GM13977 (cell line): ENCODE measurements at regions not wholly inside any gene's neighbourhood (a gene's known extent, or its start where the extent isn't known, plus 50 kb on each side); places are given as distances from the start of the nearest gene placed in this dataset.
"Not testable (repeated sequence)": the region's sequence is repeated elsewhere in the genome, so short reads cannot be mapped to it uniquely, and the experiment has no call there.

Experiments
- DNase-seq: peaks from one replicate; pipeline ENCODE4 v3.0.0; 2012; ENCODE audit warnings: low spot score
- in situ Hi-C: fragments of 300-500 bp; cut with MboI; formaldehyde crosslinking; loops from one replicate; pipeline ENCODE4 v1.12.0; 2022; ENCODE audit warnings: low sequenced_read_pairs, low pct_unique_long_range_greater_than_20kb, mixed read lengths, inconsistent platforms; ENCODE audit not compliant: unreplicated experiment
- TF ChIP-seq, protein P1 (sequence below): IDR thresholded peaks from 2 replicates; pipeline ENCODE4 v1.5.1; 2012; ENCODE audit warnings: mild to moderate bottlenecking, control low read depth; ENCODE audit not compliant: insufficient read depth; ENCODE audit errors: extremely low read depth, missing control alignments

DNA sequence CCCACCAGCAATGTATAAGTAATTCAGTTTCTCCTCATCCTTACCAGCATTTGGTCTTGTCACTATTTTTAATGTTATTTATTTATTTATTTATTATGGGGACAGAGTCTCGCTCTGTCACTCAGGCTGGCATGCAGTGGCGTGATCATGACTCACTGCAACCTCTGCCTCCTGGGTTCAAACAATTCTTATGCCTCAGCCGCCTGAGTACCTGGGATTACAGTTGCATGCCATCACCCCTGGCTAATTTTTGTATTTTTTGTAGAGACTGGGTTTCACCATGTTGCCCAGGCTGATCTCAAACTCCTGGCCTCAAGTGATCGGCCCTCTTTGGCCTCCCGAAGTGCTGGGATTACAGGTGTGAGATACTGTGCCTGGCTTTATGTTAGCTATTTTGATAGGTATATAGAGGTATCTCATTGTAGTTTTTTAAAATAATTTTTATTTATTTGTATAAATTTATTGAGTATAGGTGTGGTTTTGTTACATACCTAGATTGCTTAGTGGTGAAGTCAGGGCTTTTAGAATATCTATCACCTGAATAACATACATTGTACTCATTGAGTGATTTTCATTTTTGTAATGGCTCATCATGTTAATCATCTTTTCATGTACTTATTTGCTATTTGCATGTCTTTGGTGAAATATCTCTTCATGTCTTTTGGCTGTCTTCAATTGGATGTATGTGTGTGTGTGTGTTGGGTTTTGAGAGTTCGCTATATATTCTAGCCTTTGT lies 53.3 kb downstream of the TANC2 start:
- TF ChIP-seq, protein P1, sequence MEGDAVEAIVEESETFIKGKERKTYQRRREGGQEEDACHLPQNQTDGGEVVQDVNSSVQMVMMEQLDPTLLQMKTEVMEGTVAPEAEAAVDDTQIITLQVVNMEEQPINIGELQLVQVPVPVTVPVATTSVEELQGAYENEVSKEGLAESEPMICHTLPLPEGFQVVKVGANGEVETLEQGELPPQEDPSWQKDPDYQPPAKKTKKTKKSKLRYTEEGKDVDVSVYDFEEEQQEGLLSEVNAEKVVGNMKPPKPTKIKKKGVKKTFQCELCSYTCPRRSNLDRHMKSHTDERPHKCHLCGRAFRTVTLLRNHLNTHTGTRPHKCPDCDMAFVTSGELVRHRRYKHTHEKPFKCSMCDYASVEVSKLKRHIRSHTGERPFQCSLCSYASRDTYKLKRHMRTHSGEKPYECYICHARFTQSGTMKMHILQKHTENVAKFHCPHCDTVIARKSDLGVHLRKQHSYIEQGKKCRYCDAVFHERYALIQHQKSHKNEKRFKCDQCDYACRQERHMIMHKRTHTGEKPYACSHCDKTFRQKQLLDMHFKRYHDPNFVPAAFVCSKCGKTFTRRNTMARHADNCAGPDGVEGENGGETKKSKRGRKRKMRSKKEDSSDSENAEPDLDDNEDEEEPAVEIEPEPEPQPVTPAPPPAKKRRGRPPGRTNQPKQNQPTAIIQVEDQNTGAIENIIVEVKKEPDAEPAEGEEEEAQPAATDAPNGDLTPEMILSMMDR = no peak
- DNase-seq = no peak
- in situ Hi-C loops = no loop called here

DNA sequence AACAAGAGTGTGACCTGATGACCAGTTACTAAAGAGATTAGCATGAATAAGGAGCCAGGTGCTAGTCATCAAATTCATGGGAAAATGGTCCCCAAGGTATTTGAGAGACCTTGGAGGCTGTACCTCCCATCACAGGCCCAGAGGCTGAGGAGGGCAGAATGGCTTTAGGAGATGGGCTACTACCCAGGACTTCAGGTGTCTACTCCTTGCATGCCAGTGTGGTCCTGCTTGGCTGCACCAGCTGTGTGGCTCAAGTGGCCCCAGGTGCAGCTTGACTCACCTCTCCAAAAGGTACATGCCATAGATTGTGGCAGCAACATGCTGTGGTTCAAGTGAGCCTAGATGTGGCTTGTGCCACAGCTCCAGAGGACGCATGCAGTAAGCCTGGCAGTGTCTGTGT lies 56.5 kb downstream of the TANC2 start:
- in situ Hi-C loops = no loop called here
- DNase-seq = no peak
- TF ChIP-seq, protein P1 = no peak

DNA sequence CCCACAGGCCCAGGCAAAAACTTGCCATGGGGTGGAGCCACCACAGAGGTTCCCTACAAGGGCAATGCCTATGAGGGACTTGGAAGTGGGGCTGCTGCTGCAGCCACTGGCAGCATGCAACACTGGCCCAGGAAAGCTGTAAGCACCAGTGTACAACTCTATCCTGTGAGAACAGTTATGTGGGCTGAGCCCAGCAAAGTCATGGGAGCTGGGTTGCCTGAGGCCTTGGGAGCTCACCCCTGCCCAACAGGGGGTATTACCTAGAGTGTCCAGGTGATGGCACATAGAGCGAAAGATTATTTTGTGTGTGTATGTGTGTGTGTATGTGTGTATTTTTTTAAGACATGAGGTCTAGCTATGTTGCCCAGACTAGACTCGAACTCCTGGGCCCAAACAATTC lies 57.0 kb downstream of the TANC2 start:
- in situ Hi-C loops = no loop called here
- no peak for DNase-seq
- TF ChIP-seq, protein P1 = no peak

DNA sequence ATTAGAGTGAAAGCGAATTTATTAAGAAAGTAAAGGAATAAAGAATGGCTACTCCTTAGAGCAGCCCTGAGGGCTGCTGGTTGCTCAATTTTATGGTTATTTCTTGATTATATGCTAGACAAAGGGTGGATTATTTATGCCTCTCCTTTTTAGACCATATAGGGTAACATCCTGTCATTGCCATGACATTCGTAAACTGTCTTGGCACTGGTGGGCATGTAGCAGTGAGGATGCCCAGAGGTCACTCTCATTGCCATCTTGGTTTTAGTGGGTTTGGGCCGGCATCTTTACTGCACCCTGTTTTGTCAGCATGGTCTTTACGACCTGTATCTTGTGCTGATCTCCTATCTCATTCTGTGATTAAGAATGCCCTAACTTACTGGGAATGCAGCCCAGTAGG lies 58.2 kb downstream of the TANC2 start:
- no peak for DNase-seq
- in situ Hi-C loops = no loop called here
- TF ChIP-seq, protein P1 = no peak

DNA sequence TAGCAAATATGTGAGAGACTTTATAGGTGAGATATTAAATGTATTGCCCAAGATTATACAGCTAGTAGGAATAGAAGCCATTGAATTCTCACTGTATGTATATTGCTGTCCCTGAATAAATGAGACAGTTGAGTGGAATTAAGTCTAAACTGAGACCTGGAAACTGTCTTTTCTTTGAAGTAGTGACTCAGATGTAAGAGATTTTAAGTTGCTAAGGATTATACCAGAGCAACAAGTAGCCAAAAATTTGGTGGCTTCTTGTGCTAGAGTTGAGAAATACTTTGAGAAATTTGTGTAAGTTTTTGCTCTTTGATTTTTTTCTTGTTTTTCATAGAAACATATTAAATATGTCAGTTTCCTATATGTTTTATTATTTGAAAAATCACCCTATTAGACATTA lies 58.7 kb downstream of the TANC2 start:
- TF ChIP-seq, protein P1 = no peak
- DNase-seq = no peak
- in situ Hi-C loops = no loop called here

DNA sequence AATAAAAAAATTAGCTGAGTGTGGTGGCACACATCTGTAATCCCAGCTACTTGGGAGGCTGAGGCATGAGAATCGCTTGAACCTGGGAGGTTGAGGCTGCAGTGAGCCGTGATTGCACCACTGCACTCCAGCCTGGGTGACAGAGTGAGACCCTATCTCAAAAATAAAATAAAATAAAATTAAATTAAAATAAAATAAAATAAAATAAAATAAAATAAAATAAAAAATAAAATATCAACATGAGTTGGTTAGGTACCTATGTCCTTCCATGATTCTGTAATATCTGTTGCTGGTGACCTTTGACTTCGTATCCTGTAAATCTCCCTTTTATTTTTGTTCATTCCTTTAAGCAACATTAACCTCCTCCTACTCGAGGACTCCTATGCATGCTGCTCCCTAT lies 59.6 kb downstream of the TANC2 start:
- in situ Hi-C loops, DNase-seq: not testable (repeated sequence)

DNA sequence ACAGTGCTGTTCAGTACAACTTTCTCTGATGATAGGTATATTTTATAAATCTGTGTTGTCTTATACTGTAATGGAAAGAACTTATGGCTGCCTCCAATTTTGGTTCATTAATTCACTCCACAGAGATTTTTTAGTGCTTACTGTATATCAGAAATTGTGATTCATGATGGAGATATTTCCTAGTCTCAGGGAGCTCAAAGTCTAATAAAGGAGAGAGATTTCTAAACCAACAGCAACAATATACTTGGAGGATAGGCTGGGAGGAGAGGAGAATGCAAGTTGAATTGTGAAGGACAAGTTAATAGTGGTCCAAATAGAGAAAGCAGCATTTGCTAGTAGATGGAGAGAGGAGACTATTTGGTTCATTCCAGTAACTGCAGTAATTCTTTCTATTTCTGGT lies 63.5 kb downstream of the TANC2 start:
- in situ Hi-C loops = no loop called here
- TF ChIP-seq, protein P1 = no peak
- no peak for DNase-seq
